ENCODE measurements at regions not wholly inside any gene's neighbourhood (a gene's known extent, or its start where the extent isn't known, plus 50 kb on each side); places are given as distances from the start of the nearest gene placed in this dataset.

GRCh38 chr3:166734734-166735133 lies 645.4 kb downstream of the ZBBX start:
- Histone ChIP-seq H3K36me3 (no peaks in the 10 kb centered on the region), H3K27me3 (no peaks in the 10 kb centered on the region), H3K4me1 (no peaks in the 10 kb centered on the region), H3K27ac (no peak overlapping the region), H3K4me3 (no peak overlapping the region), H3K9me3 (no peaks in the 10 kb centered on the region)
- DNase-seq (ENCODE audit: low spot score in 2 of 2) = no peak
- TF ChIP-seq CTCF (IDR thresholded peaks at IDR 0.05) = no peak
- intact Hi-C loops (cut with DNase I) = no loop called here

- DNase-seq (ENCODE audit: low spot score in 2 of 2) = no peak
- Histone ChIP-seq H3K27ac (no peak overlapping the region), H3K27me3 (no peaks in the 10 kb centered on the region), H3K36me3 (no peaks in the 10 kb centered on the region), H3K9me3 (no peaks in the 10 kb centered on the region), H3K4me1 (no peaks in the 10 kb centered on the region), H3K4me3 (no peak overlapping the region)
- no peak for TF ChIP-seq CTCF (IDR thresholded peaks at IDR 0.05)
- intact Hi-C loops (cut with DNase I) = no loop called here
Observed at GRCh38 chr3:166731701-166732100, 648.4 kb downstream of the ZBBX start.

GRCh38 chr3:166721466-166721865 lies 658.6 kb downstream of the ZBBX start:
- H3K4me1 ChIP-seq = no peaks in the 10 kb centered on the region
- intact Hi-C loops (cut with DNase I) = no loop called here
- TF ChIP-seq CTCF (IDR thresholded peaks at IDR 0.05) = no peak
- H3K27ac ChIP-seq = no peak overlapping the region
- H3K9me3 ChIP-seq = no peaks in the 10 kb centered on the region
- no peaks in the 10 kb centered on the region for H3K27me3 ChIP-seq
- DNase-seq (ENCODE audit: low spot score in 2 of 2) = no peak
- no peaks in the 10 kb centered on the region for H3K36me3 ChIP-seq
- no peak overlapping the region for H3K4me3 ChIP-seq

DNA sequence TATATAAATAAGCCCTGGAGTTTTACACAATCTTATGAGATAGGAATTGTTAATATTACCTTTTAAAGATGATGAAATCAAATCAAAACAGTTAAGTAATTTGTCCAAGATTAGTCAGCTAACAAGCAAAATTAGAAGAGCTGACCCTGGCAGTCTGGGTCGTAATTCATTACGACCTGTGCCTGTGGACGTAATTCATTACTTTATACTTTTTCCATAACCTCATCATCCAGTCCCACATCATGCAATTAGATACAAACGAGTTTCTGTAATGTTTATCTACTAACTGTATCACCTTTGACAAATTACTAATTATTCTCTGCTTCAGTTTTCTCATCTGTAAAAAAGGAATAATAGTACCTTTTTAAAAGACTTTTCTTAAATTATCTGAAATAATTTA lies 665.9 kb downstream of the ZBBX start:
- Histone ChIP-seq H3K9me3 (no peaks in the 10 kb centered on the region), H3K4me1 (no peaks in the 10 kb centered on the region), H3K36me3 (no peaks in the 10 kb centered on the region), H3K27ac (no peak overlapping the region), H3K4me3 (no peak overlapping the region), H3K27me3 (no peaks in the 10 kb centered on the region)
- intact Hi-C loops (cut with DNase I) = no loop called here
- TF ChIP-seq CTCF (IDR thresholded peaks at IDR 0.05) = no peak
- no peak for DNase-seq (ENCODE audit: low spot score in 2 of 2)

DNA sequence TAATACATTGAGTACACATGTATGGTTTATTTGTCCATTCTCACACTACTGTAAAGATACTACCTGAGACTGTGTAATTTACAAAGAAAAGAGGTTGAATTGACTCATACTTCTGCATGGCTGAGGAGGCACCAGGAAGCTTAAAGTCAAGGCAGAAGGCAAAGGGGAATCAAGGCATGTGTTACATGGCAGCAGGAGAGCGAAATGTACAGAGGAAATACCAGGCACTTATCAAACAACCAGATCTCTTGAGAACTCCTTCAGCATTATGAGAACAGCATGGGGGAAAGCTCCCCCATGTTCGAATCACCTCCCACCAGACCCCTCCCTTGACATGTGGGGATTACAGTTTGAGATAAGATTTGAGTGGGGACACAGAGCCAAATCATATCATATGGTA lies 666.3 kb downstream of the ZBBX start:
- no peak for TF ChIP-seq CTCF (IDR thresholded peaks at IDR 0.05)
- Histone ChIP-seq H3K4me3 (no peak overlapping the region), H3K27ac (no peak overlapping the region), H3K36me3 (no peaks in the 10 kb centered on the region), H3K4me1 (no peaks in the 10 kb centered on the region), H3K27me3 (no peaks in the 10 kb centered on the region), H3K9me3 (no peaks in the 10 kb centered on the region)
- intact Hi-C loops (cut with DNase I) = no loop called here
- no peak for DNase-seq (ENCODE audit: low spot score in 2 of 2)

DNA sequence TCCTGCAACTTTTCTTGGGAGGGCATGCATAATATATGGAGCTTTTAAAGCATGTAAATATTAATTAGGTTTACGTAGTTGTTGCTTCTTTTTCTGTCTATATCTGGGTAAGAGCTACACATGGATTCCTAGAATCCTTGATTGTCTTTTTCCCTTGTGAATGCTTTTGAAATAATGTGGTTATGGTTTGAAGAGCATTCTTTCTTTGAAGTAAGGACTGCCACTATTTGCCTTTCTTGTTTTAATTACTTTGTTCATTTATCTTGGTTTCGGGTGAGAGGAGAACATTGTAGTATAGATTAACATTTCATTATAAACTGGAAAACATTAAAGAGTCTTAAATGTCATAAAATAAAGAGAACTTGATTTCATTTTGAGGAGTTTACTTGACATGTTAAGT lies 674.0 kb downstream of the ZBBX start:
- DNase-seq (ENCODE audit: low spot score in 2 of 2) = no peak
- intact Hi-C loops (cut with DNase I) = no loop called here
- no peaks in the 10 kb centered on the region for H3K36me3 ChIP-seq

More for the DNA sequence above, 674.0 kb downstream of the ZBBX start:
- H3K4me3 ChIP-seq = no peak overlapping the region
- no peak overlapping the region for H3K27ac ChIP-seq
- no peaks in the 10 kb centered on the region for H3K9me3 ChIP-seq
- H3K27me3 ChIP-seq = no peaks in the 10 kb centered on the region
- no peak for TF ChIP-seq CTCF (IDR thresholded peaks at IDR 0.05)
- H3K4me1 ChIP-seq = no peaks in the 10 kb centered on the region

Measured in ascending aorta (tissue), 2 donors.